GM06990 (cell line): ENCODE measurements at regions not wholly inside any gene's neighbourhood (a gene's known extent, or its start where the extent isn't known, plus 50 kb on each side); places are given as distances from the start of the nearest gene placed in this dataset.

ENCODE experiments used
- DNase-seq: peaks from one replicate; pipeline ENCODE4 v3.0.0-alpha.2; 2011; ENCODE audit not compliant: insufficient read length; ENCODE audit errors: extremely low read depth
- H3K27me3 ChIP-seq: replicated peaks from 2 replicates; pipeline ENCODE4 v1.6.0; 2011; ENCODE audit warnings: low read length; ENCODE audit not compliant: control insufficient read depth, insufficient read depth
- H3K36me3 ChIP-seq: 2 replicates; pipeline ENCODE4 v1.5.1; 2011; ENCODE audit warnings: low read length; ENCODE audit not compliant: control insufficient read depth, insufficient read depth
- H3K4me3 ChIP-seq: replicated peaks from 2 replicates; pipeline ENCODE4 v1.5.1; 2011; ENCODE audit warnings: low read depth, mild to moderate bottlenecking, control low read depth, low read length
- TF ChIP-seq, protein P1 (sequence below): IDR thresholded peaks from 2 replicates; pipeline ENCODE4 v1.5.1; 2011; ENCODE audit warnings: low read length, control low read depth, mild to moderate bottlenecking, inconsistent platforms; ENCODE audit not compliant: insufficient read depth, poor library complexity, severe bottlenecking

- Histone ChIP-seq H3K27me3 (no peaks in the 10 kb centered on the region; the same call in none of the 2 replicates), H3K4me3 (no peak overlapping the region), H3K36me3 (no peaks in the 10 kb centered on the region)
- TF ChIP-seq, protein P1, sequence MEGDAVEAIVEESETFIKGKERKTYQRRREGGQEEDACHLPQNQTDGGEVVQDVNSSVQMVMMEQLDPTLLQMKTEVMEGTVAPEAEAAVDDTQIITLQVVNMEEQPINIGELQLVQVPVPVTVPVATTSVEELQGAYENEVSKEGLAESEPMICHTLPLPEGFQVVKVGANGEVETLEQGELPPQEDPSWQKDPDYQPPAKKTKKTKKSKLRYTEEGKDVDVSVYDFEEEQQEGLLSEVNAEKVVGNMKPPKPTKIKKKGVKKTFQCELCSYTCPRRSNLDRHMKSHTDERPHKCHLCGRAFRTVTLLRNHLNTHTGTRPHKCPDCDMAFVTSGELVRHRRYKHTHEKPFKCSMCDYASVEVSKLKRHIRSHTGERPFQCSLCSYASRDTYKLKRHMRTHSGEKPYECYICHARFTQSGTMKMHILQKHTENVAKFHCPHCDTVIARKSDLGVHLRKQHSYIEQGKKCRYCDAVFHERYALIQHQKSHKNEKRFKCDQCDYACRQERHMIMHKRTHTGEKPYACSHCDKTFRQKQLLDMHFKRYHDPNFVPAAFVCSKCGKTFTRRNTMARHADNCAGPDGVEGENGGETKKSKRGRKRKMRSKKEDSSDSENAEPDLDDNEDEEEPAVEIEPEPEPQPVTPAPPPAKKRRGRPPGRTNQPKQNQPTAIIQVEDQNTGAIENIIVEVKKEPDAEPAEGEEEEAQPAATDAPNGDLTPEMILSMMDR: no peak
- DNase-seq: no peak
Observed at GRCh38 chr7:36023033-36023560, 130.0 kb upstream of the EEPD1 start.

DNA sequence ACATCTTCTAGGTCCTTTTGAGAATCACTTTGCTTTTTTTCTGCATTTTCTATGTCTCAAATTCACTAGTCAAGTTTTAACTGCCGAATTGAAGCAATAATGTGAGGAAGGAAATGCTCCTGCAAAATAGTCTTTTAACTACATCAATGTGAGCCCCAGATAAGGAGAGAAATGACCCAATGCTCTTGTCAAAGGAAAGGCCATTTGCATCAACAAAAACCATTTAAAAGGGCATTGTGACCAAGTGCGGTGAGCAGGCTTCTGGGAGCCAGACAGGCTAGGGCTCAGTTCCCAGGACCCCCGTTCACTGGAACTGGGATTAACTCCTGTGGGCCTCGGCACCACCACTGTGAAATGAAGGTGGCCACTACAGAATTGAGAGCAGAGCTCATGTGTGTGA lies 127.9 kb upstream of the EEPD1 start:
- Histone ChIP-seq H3K4me3 (no peak overlapping the region), H3K27me3 (no peaks in the 10 kb centered on the region; the same call in none of the 2 replicates), H3K36me3 (no peaks in the 10 kb centered on the region)
- no peak for DNase-seq
- TF ChIP-seq, protein P1: no peak

- H3K4me3 ChIP-seq: no peak overlapping the region
- TF ChIP-seq, protein P1: no peak
- peaks cover 2% of the 10 kb centered on the region for H3K27me3 ChIP-seq
- DNase-seq: no peak
- no peaks in the 10 kb centered on the region for H3K36me3 ChIP-seq
Observed at GRCh38 chr7:36029311-36029710, 123.7 kb upstream of the EEPD1 start.

DNA sequence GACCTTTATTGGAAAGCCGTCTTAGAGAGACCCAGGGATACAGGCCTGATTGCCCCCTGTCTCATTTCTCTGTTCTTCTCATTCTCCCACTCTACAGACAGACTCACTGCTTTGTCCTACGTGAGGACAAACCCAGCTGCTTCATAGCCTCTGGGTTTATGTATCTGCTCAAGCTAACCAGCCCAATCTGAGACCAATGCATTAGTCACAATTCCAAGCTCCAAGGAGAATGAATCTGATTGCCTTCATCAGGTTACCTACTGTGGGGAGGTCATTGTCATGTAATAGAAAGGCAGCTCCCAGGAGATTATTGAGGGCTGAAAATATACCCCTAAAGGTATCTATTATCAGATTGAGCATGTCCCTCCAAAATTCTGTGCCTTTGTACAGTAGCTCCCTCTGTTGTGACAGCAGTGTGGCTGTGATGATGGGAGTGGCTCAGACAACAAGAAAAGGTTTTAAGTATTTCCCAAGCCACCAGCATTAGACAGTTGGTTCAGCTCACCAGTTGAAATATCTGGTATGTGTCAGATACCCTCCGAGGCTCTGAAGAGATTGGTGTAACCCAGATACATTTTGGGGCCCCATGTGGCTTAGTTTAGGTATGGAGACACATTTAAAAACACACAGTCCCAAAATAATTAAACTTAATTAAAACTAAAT lies 123.1 kb upstream of the EEPD1 start:
- H3K4me3 ChIP-seq: no peak overlapping the region
- H3K27me3 ChIP-seq: peaks cover 2% of the 10 kb centered on the region
- no peak for DNase-seq
- TF ChIP-seq, protein P1: no peak
- H3K36me3 ChIP-seq: no peaks in the 10 kb centered on the region

GRCh38 chr7:36032361-36032818 lies 120.7 kb upstream of the EEPD1 start:
- no peak for DNase-seq
- no peaks in the 10 kb centered on the region for H3K36me3 ChIP-seq
- peaks cover 2% of the 10 kb centered on the region for H3K27me3 ChIP-seq
- TF ChIP-seq, protein P1: no peak
- no peak overlapping the region for H3K4me3 ChIP-seq
